Spleen (tissue), 7 donors: ENCODE measurements at regions not wholly inside any gene's neighbourhood (a gene's known extent, or its start where the extent isn't known, plus 50 kb on each side); places are given as distances from the start of the nearest gene placed in this dataset.

Source experiments
- POLR2AphosphoS5 ChIP-seq, 3 donors: sonication (generic); formaldehyde crosslinking; IDR thresholded peaks; one replicate each; pipeline ENCODE4 v1.5.1; 2017; ENCODE audit warnings: antibody characterized with exemption in 3 of 3
- TF ChIP-seq, protein P1 (sequence below), 11 experiments: fragments of 200-600 bp in 7 of 11; fragments of 450-650 bp in 4 of 11; sonication (generic) in 4 of 11; IDR thresholded peaks in 8 of 11; conservative IDR thresholded peaks in 3 of 11; 1 replicate in 7 of 11; 2 replicates in 4 of 11; pipeline versions ENCODE4 v1.4.0 to v1.8.0; 2016 to 2021; ENCODE audit warnings: antibody characterized with exemption in 11 of 11, inconsistent platforms in 4 of 11, mild to moderate bottlenecking in 1 of 11
- donor health status: DM: no; HTN: no; CAD: no; lungs with moderate emphysema.
- donor health status: DM: no; HTN: no; CAD: no.
- donor health status: DM: no; HTN: no; CAD: no.

DNA sequence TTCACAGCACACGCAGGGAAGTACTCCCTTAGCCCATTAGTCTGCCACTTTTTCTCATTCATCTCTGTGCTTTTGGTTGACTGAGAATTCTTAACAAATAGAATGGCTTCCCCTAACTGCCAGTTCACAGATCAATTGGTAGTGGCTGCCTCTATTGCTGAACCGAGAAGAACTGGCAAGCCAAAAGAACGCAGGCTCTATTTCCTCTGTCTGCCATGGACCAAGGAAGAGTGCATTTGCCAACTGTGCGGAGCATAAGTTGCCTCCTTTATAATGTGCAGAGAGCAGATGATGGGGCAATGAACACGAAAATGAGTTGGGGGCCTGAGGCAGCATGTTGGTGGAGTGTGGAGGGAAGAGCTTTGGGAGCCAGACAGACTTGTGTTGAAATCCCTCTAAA, 483.1 kb upstream of the CAMK1G start:
- TF ChIP-seq, protein P1, sequence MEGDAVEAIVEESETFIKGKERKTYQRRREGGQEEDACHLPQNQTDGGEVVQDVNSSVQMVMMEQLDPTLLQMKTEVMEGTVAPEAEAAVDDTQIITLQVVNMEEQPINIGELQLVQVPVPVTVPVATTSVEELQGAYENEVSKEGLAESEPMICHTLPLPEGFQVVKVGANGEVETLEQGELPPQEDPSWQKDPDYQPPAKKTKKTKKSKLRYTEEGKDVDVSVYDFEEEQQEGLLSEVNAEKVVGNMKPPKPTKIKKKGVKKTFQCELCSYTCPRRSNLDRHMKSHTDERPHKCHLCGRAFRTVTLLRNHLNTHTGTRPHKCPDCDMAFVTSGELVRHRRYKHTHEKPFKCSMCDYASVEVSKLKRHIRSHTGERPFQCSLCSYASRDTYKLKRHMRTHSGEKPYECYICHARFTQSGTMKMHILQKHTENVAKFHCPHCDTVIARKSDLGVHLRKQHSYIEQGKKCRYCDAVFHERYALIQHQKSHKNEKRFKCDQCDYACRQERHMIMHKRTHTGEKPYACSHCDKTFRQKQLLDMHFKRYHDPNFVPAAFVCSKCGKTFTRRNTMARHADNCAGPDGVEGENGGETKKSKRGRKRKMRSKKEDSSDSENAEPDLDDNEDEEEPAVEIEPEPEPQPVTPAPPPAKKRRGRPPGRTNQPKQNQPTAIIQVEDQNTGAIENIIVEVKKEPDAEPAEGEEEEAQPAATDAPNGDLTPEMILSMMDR (IDR thresholded peaks at IDR 0.05 in 8 of 11, conservative IDR thresholded peaks at IDR 0.05 in 3 of 11): no peak
- TF ChIP-seq POLR2AphosphoS5 (IDR thresholded peaks at IDR 0.05): no peak
